RWPE1 (cell line): ENCODE measurements at regions not wholly inside any gene's neighbourhood (a gene's known extent, or its start where the extent isn't known, plus 50 kb on each side); places are given as distances from the start of the nearest gene placed in this dataset.
A peak's percentile ranks its signal among the peaks of the same experiment; 100 is the strongest.
"Not testable (repeated sequence)": the region's sequence is repeated elsewhere in the genome, so short reads cannot be mapped to it uniquely, and the experiment has no call there.

Experiments
- CTCF ChIA-PET: fragments of 350-600 bp; sonication (Branson Sonifier 250); formaldehyde crosslinking; extraction: SDS; loops from one replicate; lab custom pipeline; 2021; lab: Yijun Ruan, JAX
- POLR2A ChIA-PET: fragments of 400-600 bp; formaldehyde crosslinking; extraction: SDS; loops from one replicate; lab custom pipeline; 2020; ENCODE audit warnings: antibody characterized with exemption; ENCODE audit not compliant: low non-redundant PET; lab: Yijun Ruan, JAX
- DNase-seq: peaks from one replicate; pipeline ENCODE4 v3.0.0; 2012; ENCODE audit warnings: low spot score
- H3K27ac ChIP-seq: fragments of 450-650 bp; 2 replicates; pipeline ENCODE4 v1.5.1; 2017
- TF ChIP-seq, protein P1 (sequence below): fragments of 450-650 bp; conservative IDR thresholded peaks from 2 replicates; pipeline ENCODE4 v1.5.1; 2017; ENCODE audit warnings: low read depth, mild to moderate bottlenecking

DNA sequence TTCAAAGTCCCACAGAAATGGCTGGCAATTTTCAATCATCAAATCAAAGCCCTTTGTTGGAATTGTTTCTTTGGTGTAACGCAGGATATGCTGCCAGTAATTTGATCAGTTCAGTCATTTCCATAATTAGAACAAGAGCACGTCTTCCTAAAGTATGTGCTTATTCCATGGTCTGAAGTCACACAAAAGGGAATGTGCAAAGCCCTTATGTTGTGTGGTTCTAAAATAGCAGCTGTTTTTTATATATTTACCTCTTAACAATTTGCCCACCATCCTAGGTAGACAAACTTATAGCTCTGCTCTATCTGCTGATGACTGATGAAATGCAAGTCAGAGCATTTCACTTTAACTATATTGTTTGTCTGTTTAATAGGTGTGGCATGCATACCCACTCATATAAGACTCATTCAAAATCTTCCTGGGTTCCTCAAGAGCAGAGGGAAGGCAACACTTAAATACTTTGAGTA lies 176.1 kb upstream of the SLC38A2 start:
- TF ChIP-seq, protein P1, sequence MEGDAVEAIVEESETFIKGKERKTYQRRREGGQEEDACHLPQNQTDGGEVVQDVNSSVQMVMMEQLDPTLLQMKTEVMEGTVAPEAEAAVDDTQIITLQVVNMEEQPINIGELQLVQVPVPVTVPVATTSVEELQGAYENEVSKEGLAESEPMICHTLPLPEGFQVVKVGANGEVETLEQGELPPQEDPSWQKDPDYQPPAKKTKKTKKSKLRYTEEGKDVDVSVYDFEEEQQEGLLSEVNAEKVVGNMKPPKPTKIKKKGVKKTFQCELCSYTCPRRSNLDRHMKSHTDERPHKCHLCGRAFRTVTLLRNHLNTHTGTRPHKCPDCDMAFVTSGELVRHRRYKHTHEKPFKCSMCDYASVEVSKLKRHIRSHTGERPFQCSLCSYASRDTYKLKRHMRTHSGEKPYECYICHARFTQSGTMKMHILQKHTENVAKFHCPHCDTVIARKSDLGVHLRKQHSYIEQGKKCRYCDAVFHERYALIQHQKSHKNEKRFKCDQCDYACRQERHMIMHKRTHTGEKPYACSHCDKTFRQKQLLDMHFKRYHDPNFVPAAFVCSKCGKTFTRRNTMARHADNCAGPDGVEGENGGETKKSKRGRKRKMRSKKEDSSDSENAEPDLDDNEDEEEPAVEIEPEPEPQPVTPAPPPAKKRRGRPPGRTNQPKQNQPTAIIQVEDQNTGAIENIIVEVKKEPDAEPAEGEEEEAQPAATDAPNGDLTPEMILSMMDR: no peak
- peak overlapping the region; percentile 95 for H3K27ac ChIP-seq
- ChIA-PET POLR2A (no interaction called here), CTCF (no interaction called here)
- peak; percentile 30 for DNase-seq

DNA sequence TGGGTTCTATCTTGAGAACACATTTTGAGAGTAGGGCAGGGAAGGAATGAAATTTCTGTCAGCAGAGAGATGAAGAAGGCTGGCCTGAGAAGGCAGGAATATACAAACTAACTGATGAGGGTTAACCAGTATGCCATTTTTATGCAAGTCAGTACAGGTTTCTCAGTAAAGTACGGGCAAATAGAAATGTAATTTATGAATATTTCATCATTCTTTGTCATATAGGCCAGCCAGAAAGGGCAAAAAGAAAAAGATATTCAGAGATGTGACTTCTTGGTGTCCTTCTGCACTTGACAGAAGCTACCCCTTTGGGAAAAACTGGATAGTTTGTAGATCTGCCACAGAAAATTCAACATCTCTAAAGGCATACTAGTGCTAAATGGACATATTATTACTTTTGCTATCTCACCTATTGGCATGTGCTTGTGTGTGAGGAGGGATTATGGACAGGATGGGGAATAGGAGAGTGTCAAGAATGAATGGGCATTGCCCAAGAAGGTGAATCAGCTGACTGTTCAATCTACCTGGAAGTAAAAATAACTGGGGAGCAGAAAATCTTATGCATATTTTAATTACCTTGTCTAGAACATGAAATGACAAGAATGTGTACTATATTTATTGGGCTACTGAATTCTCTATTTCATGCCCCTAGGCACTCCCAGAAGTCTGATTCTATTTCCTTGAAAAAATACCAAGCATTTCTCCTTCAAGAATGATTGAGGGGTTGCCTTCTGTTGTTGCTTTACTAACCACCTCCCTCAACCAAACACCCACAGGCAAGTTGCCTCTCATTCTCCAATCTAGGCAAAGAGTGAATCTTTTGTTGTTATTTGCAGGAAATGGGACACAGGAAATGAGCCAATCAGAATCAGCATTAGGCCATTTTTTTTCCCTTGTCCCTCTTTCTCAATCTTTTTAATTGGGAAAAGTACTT lies 175.1 kb upstream of the SLC38A2 start:
- peak; percentile 78 for DNase-seq
- ChIA-PET POLR2A (no interaction called here), CTCF (interaction anchor here (1.1 kb wide), 1 partner anchor 23 kb away, joined by 3 read pairs; no protein-coding TSS in a partner anchor)
- H3K27ac ChIP-seq: no peak overlapping the region
- TF ChIP-seq, protein P1: no peak

DNA sequence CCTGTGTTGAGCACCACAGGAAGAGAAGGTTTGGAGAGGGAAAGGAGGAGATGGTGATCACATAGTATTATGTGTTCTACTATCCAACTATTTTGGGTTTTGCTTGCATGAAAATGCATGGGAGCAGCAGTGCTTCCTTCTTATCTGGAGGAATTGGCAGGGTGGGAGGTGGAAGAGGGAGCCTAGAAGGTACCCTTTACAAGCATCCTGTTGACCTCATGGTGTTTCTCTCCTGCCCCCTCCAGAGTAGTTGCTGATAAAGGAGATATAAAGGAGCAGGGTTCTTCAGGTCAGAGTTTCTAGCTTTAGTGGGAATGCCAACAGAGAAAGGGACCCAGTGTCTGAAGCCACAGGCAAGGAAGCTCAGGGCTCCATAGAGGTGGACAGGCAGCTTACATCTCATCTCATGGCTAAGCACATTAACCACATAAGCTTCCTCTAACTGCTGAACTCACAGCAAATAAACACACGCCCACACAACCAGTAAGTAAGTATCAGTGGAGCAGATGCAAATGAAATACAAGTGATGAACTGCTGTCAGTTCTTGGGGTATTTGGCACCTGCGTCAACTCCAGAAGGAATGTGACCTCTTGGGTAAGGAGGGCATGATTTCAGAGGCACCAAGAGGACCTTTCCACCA lies 174.2 kb upstream of the SLC38A2 start:
- peak; percentile 20 for DNase-seq
- POLR2A ChIA-PET: no interaction called here
- no peak overlapping the region; the same call in 1 of the 2 replicates for H3K27ac ChIP-seq
- CTCF ChIA-PET: interaction anchor here (1.1 kb wide), 1 partner anchor 22 kb away, joined by 3 read pairs; no protein-coding TSS in a partner anchor
- TF ChIP-seq, protein P1: no peak

DNA sequence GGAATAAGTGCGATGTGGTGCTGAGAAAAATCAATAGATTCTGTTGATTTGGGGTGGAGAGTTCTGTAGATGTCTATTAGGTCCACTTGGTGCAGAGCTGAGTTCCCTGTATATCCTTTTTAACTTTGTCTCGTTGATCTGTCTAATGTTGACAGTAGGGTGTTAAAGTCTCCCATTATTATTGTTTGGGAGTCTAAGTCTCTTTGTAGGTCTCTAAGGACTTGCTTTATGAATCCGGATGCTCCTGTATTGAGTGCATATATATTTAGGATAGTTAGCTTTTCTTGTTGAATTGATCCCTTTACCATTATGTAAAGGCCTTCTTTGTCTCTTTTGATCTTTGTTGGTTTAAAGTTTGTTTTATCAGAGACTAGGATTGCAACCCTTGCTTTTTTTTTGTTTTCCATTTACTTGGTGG lies 170.8 kb upstream of the SLC38A2 start:
- H3K27ac ChIP-seq, POLR2A ChIA-PET, DNase-seq: not testable (repeated sequence)
- CTCF ChIA-PET: interaction anchor here (0.7 kb wide), 1 partner anchor 350 kb away, joined by 3 read pairs; no protein-coding TSS in a partner anchor

DNA sequence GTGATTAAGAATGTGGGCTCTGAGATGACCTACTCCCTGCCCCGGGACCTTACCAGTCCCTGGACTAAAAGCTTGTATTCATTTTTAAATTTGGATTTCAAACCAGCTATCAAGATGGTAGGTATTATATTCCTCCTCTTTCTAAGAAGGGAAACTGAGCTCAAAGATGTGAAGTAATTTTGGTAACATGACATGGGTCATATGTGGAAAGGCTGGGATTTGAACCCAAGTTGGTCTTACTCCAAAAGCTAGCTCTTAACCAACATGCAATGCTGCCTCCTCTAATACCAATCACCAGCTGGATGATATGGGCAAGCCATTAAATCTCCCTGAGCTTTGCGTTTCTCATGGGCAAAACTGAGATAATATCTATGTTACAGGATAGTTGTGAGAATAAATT lies 166.4 kb upstream of the SLC38A2 start:
- POLR2A ChIA-PET: no interaction called here

DNA sequence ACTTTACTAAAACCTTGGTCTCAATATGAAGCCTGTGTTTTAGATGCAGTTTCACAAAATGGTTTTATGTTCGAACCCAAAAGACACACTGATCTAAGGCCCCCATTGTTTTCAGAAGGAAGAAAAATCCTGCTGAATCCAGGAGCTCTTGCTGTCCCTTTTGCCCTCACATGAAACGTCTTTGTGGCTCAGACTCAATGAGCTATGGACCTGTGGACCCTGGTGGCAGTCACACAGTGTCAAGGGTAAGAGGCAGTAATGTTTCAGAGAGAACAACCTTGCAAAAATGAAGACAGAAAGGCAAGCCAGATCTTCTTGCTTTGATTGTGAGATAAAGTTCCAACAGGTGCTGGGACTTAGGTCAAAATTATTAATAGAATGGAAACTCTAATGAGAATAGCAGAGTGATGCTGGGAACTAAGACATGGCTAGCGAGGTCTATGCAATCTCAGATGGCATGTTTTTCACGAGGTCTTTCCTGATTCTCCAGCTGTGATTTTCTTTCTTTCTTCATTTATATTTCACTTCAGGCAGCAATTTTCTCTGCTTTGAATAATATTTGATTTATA lies 164.9 kb upstream of the SLC38A2 start:
- CTCF ChIA-PET: interaction anchor here (0.5 to 0.6 kb wide), 2 partner anchors 121 to 622 kb away, joined by 3 to 4 read pairs; no protein-coding TSS in a partner anchor
- DNase-seq: no peak
- TF ChIP-seq, protein P1: no peak
- POLR2A ChIA-PET: no interaction called here
- H3K27ac ChIP-seq: no peak overlapping the region

More for the DNA sequence above, 166.4 kb upstream of the SLC38A2 start:
- TF ChIP-seq, protein P1: no peak
- DNase-seq: no peak
- CTCF ChIA-PET: no interaction called here
- H3K27ac ChIP-seq: no peak overlapping the region

DNA sequence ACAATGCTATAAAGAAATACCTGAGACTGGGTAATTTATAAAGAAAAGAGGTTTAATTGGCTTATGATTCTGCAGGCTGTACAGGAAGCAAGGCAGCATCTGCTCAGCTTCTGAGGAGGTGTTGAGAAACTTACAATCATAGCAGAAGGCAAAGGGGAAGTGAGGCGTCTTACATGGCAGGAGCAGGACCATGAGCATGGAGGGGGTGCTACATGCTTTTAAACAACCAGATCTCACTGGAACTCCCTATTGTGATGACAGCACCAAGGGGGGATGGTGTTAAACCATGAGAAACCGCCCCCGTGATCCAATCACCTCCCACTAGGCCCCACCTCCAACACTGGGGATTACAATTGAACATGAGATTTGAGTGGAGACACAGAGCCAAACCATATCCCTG lies 163.7 kb upstream of the SLC38A2 start:
- CTCF ChIA-PET: interaction anchor here (0.7 kb wide), 1 partner anchor 640 kb away, joined by 3 read pairs; no protein-coding TSS in a partner anchor
- DNase-seq, POLR2A ChIA-PET, H3K27ac ChIP-seq: not testable (repeated sequence)
